T-helper 17 cell (primary cell): ENCODE measurements at regions not wholly inside any gene's neighbourhood (a gene's known extent, or its start where the extent isn't known, plus 50 kb on each side); places are given as distances from the start of the nearest gene placed in this dataset.
A peak's percentile ranks its signal among the peaks of the same experiment; 100 is the strongest.
"Not testable (repeated sequence)": the region's sequence is repeated elsewhere in the genome, so short reads cannot be mapped to it uniquely, and the experiment has no call there.

Experiments
- ATAC-seq: fragments of 150-1000 bp; cut with Tn5 transposase; 2 replicates; pipeline ENCODE4 v1.10.0; 2021; ENCODE audit warnings: mild to moderate bottlenecking, moderate library complexity
- DNase-seq, 3 donors: peaks; one replicate each; pipeline versions ENCODE4 v3.0.0 to v3.0.0-alpha.2; 2020 to 2021
- H3K9me3 ChIP-seq: one replicate; pipeline ENCODE4 v1.7.0; 2013; ENCODE audit warnings: low read length, mild to moderate bottlenecking; ENCODE audit not compliant: control insufficient read depth, poor library complexity, severe bottlenecking
- H3K27ac Mint-ChIP-seq: one replicate; pipeline ENCODE4 v1.8.0; 2022; ENCODE audit warnings: mild to moderate bottlenecking, moderate library complexity, mixed read lengths
- H3K27me3 Mint-ChIP-seq: one replicate; pipeline ENCODE4 v1.8.0; 2022; ENCODE audit warnings: mixed read lengths
- H3K36me3 Mint-ChIP-seq: one replicate; pipeline ENCODE4 v1.8.0; 2022; ENCODE audit warnings: low read depth, mixed read lengths
- H3K4me1 Mint-ChIP-seq: one replicate; pipeline ENCODE4 v1.8.0; 2022; ENCODE audit warnings: mild to moderate bottlenecking, mixed read lengths
- H3K4me3 Mint-ChIP-seq: one replicate; pipeline ENCODE4 v1.8.0; 2022; ENCODE audit warnings: mild to moderate bottlenecking, moderate library complexity, mixed read lengths

- no peak for ATAC-seq
- no peaks in the 10 kb centered on the region for H3K9me3 ChIP-seq
- Mint-ChIP-seq H3K4me3 (no peak overlapping the region), H3K27me3 (no peaks in the 10 kb centered on the region), H3K36me3 (no peaks in the 10 kb centered on the region), H3K4me1 (peaks cover 2% of the 10 kb centered on the region), H3K27ac (no peak overlapping the region)
- DNase-seq, result no peak
Measured at GRCh38 chr16:29311461-29312344, 94.8 kb downstream of the NPIPB11 start.

DNA sequence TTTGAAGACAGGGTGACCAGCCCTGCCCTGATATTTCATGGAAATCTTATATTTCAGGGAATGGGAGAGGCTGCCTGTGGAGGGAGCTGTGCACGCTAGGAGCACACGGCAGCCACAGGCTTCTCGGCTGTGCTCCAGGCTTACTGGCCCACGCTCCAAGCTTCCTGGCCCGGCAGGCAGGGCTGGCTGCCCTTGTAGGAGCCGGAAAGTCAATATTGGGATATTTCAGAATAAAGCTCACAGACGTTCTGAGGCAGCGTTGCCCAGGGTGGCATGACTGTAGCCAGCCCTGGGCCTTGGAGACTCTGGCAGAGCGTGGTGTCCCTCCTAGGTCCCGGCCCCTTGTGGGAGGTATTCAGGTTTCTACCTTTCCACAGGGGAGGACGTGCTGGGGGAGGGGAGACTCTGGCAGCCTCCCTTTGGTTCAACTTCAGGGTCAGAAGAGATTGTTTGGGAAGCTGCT is 95.6 kb downstream of the NPIPB11 start:
- Mint-ChIP-seq H3K4me1 (peaks cover 2% of the 10 kb centered on the region), H3K27me3 (no peaks in the 10 kb centered on the region), H3K36me3 (no peaks in the 10 kb centered on the region), H3K27ac (no peak overlapping the region), H3K4me3 (no peak overlapping the region)
- H3K9me3 ChIP-seq, result no peaks in the 10 kb centered on the region
- ATAC-seq (no peak), DNase-seq (no peak)

DNA sequence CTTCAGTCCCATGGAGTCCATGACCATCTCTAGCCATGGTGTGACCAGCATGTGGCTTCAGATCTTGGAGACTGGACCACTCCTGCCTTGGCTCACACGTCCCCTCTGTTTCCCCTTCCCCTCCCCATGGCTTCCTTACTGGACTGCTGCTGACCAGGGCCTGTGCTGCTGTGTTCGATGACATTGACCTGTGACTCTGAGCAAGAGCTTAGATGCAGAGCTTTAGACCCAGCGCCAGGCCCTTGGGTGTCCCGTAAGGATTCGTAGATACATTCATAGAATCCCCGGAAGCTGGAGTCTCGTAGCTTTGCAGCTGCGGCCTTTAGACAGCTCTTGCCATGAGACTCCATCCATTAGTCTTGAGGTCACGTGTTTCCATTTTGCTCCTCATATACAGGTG is 96.3 kb downstream of the NPIPB11 start:
- H3K27ac Mint-ChIP-seq, result peak overlapping the region; percentile 49
- not testable (repeated sequence) for ATAC-seq, H3K36me3 Mint-ChIP-seq, H3K27me3 Mint-ChIP-seq, H3K9me3 ChIP-seq, H3K4me3 Mint-ChIP-seq, DNase-seq, H3K4me1 Mint-ChIP-seq

DNA sequence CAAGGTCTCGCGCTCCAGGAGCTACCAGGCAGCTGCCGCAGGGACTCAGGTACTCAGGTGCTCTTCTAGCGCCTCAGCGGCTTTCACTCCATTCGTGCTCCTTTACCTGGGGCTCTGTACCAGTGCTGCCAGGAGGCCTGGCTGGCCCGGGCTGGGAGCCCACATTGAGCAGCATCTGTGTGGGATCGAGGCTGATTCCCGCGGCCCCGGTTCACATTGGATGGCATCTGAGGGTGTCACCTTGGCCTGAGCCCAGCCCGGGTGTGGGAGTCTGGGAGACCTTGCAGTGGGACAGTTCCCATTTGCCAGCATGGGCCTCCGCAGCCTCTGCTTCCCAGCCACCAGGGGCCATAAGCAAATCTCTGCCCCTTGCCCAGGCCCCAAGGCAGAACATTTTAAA is 96.9 kb downstream of the NPIPB11 start:
- not testable (repeated sequence) for H3K4me3 Mint-ChIP-seq, H3K27ac Mint-ChIP-seq, H3K27me3 Mint-ChIP-seq, H3K9me3 ChIP-seq, H3K36me3 Mint-ChIP-seq, H3K4me1 Mint-ChIP-seq, ATAC-seq, DNase-seq

GRCh38 chr16:29308644-29309546 is 97.6 kb downstream of the NPIPB11 start:
- no peaks in the 10 kb centered on the region for H3K9me3 ChIP-seq
- Mint-ChIP-seq H3K27ac (no peak overlapping the region), H3K4me1 (peaks cover 4% of the 10 kb centered on the region), H3K4me3 (no peak overlapping the region), H3K27me3 (no peaks in the 10 kb centered on the region), H3K36me3 (no peaks in the 10 kb centered on the region)
- ATAC-seq (no peak), DNase-seq (no peak)

DNA sequence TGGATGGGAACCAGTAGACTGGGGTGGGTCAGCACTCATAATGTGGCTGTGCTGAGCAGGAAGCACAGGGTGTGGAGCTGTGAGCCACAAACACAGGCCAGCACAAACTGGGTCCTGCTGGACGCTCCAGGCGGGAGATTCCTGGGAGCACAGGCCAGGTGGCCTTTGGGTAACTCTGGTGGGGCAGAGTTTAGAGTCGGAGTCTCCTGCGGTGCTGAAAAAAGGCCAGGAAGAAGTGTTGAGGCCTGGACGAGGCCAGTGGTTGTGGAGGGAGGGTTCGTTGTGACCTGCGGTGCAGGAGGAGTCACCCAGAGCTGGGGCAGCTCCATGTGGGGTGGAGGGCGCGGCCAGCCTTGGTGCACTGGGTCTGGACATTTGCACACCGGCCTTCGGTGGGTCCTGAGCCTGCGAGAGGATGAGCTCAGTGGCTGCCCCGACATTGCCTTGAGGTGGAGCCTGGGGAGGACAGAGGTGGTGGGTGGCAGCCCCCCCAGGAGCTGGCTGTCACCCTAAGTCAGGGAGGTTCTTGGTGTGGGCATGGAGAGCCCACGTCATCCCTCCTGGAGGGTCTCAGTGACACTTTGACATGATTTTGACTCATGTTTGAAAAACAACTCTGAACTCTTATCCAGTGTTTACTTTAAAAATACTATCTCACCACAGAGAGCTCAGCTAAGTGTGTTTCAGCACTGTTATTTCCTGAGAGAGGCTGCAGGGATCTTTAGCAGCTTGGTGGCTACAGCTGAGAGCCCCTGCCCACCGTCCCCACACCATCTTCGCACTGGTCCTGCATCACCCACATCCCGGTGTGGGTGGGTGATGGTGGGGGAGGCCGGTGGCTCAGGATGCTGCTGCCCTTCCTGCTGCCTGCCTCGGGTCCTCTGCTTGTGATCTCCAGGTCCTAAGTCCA is 98.7 kb downstream of the NPIPB11 start:
- Mint-ChIP-seq H3K4me1 (peaks cover 4% of the 10 kb centered on the region), H3K27me3 (no peaks in the 10 kb centered on the region), H3K27ac (no peak overlapping the region), H3K36me3 (no peaks in the 10 kb centered on the region), H3K4me3 (no peak overlapping the region)
- ATAC-seq (no peak), DNase-seq (no peak)
- H3K9me3 ChIP-seq, result no peaks in the 10 kb centered on the region

GRCh38 chr16:29306943-29307597 is 99.4 kb downstream of the NPIPB11 start:
- H3K4me3 Mint-ChIP-seq, result no peak overlapping the region
- H3K27ac Mint-ChIP-seq, result no peak overlapping the region
- ATAC-seq (no peak), DNase-seq (no peak)
- no peaks in the 10 kb centered on the region for H3K27me3 Mint-ChIP-seq
- H3K9me3 ChIP-seq, result no peaks in the 10 kb centered on the region
- H3K36me3 Mint-ChIP-seq, result no peaks in the 10 kb centered on the region
- H3K4me1 Mint-ChIP-seq, result peaks cover 4% of the 10 kb centered on the region

GRCh38 chr16:29306201-29306600 is 100.3 kb downstream of the NPIPB11 start:
- no peaks in the 10 kb centered on the region for H3K36me3 Mint-ChIP-seq
- no peaks in the 10 kb centered on the region for H3K27me3 Mint-ChIP-seq
- DNase-seq (no peak), ATAC-seq (no peak)
- H3K27ac Mint-ChIP-seq, result no peak overlapping the region
- no peak overlapping the region for H3K4me3 Mint-ChIP-seq
- no peaks in the 10 kb centered on the region for H3K9me3 ChIP-seq
- H3K4me1 Mint-ChIP-seq, result peaks cover 4% of the 10 kb centered on the region

DNA sequence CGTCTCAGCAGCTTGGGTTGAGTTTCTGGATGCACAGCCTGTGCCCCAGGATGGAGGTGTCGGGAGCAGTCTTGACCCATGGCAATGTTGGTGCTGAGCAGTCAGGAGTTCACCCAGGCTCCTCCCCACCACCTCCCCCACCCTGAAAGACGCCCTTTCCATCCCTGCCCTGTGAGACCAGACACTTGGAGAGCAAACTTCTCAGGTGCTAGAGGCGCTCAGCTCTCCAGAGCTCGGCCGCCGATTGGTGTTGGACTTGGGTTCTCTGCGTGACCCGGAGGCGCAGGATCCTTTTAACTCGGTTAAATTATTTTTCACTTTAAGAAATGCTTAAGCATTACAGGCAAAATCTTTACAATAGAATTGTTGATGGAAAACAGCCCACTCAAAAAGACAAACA is 101.5 kb downstream of the NPIPB11 start:
- H3K36me3 Mint-ChIP-seq, DNase-seq, H3K27me3 Mint-ChIP-seq, H3K27ac Mint-ChIP-seq, H3K4me1 Mint-ChIP-seq, ATAC-seq, H3K9me3 ChIP-seq: not testable (repeated sequence)
- peak overlapping the region; percentile 13 for H3K4me3 Mint-ChIP-seq

DNA sequence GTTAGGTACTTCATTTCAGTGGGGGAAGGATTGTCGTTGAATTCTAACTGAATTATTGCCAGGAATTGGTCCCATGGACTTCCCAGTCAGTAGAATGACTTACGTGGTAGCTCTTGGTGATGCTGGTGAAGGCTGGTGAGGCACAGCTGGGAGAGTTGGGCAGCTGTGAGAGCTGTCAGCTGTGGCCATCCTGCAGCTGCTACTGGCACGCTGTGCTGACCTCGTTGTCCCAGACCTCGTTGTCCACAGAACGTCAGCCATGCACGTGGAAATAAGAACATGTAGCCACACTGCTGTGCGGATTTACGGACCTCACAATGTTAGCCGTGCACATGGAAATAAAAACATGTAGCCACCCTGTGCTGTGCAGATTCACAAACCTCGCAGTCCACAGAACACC is 102.3 kb downstream of the NPIPB11 start:
- Mint-ChIP-seq H3K27ac (no peak overlapping the region), H3K4me1 (peaks cover 4% of the 10 kb centered on the region), H3K36me3 (no peaks in the 10 kb centered on the region), H3K4me3 (no peak overlapping the region), H3K27me3 (no peaks in the 10 kb centered on the region)
- no peak for DNase-seq
- ATAC-seq, result no peak
- no peaks in the 10 kb centered on the region for H3K9me3 ChIP-seq

DNA sequence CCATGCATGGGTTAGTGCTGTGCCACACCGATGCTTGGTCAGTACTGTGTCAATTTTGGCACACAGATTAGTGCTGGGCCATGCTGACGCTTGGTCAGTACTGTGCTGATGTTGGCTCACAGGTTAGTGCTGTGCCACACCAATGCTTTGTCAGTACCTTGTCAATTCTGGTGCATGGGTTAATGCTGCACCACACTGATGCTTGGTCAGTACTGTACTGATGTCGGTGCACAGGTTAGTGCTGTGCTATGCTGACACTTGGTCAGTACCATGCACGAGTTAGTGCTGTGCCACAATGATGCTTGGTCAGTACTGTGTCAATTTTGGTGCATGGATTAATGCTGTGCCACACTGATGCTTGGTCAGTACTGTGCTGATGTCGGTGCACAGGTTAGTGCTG is 103.0 kb downstream of the NPIPB11 start:
- H3K4me3 Mint-ChIP-seq, result no peak overlapping the region
- ATAC-seq (no peak), DNase-seq (no peak)
- no peaks in the 10 kb centered on the region for H3K36me3 Mint-ChIP-seq
- no peaks in the 10 kb centered on the region for H3K9me3 ChIP-seq
- no peaks in the 10 kb centered on the region for H3K27me3 Mint-ChIP-seq
- peaks cover 3% of the 10 kb centered on the region for H3K4me1 Mint-ChIP-seq
- H3K27ac Mint-ChIP-seq, result no peak overlapping the region

DNA sequence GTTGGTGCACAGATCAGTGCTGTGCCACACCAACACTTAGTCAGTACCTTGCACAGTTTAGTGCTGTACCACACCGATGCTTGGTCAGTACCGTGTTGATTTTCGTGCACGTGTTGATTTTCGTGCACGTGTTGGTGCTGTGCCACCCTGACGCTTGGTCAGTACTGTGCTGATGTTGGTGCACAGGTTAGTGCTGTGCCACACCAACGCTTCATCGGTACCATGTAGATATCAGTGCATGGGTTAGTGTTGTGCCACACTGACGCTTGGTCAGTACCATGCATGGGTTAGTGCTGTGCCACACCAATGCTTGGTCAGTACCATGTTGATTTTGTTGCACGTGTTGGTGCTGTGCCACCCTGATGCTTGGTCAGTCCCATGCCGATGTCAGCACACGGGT is 103.5 kb downstream of the NPIPB11 start:
- no peaks in the 10 kb centered on the region for H3K9me3 ChIP-seq
- no peaks in the 10 kb centered on the region for H3K27me3 Mint-ChIP-seq
- no peak overlapping the region for H3K4me3 Mint-ChIP-seq
- DNase-seq (no peak), ATAC-seq (no peak)
- no peak overlapping the region for H3K27ac Mint-ChIP-seq
- H3K4me1 Mint-ChIP-seq, result peaks cover 3% of the 10 kb centered on the region
- no peaks in the 10 kb centered on the region for H3K36me3 Mint-ChIP-seq
